ENCODE measurements at regions not wholly inside any gene's neighbourhood (a gene's known extent, or its start where the extent isn't known, plus 50 kb on each side); places are given as distances from the start of the nearest gene placed in this dataset.

GRCh38 chr2:206379266-206379665 lies 64.1 kb upstream of the ADAM23 start:
- TF ChIP-seq POLR2A (IDR thresholded peaks at IDR 0.05; ENCODE audit: low read depth, low read length) (no peak), TAF1 (IDR thresholded peaks at IDR 0.05; ENCODE audit: borderline replicate concordance, low read depth, low read length) (no peak), POLR2AphosphoS5 (IDR thresholded peaks at IDR 0.05; ENCODE audit: low read depth, low read length) (no peak)
